HG02943 (cell line): ENCODE measurements at regions not wholly inside any gene's neighbourhood (a gene's known extent, or its start where the extent isn't known, plus 50 kb on each side); places are given as distances from the start of the nearest gene placed in this dataset.

Experiments
- ATAC-seq: cut with Tn5 transposase; IDR thresholded peaks from one replicate; pipeline ENCODE4 v1.9.1; 2021; ENCODE audit warnings: mild to moderate bottlenecking, low read depth, moderate library complexity; ENCODE audit not compliant: unreplicated experiment

DNA sequence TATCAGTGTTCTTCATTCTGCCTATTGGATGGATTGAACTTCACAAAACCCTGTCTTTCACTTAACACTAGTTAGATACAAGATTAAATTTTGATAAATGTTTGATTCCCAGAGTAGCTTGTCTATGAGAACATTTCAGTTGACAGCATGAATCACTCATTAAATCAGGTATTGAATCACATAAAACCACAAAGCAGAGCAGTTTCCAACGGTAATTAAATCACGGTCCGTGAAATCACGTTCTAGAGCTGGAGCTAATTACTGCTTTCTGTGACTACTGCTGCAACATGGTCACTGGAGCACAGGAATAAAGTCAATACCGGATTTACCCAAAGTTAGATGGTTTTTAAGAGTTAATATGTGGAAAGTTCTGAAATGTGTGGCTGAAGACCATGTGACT, 257.8 kb upstream of the PCDH15 start:
- ATAC-seq: no peak

DNA sequence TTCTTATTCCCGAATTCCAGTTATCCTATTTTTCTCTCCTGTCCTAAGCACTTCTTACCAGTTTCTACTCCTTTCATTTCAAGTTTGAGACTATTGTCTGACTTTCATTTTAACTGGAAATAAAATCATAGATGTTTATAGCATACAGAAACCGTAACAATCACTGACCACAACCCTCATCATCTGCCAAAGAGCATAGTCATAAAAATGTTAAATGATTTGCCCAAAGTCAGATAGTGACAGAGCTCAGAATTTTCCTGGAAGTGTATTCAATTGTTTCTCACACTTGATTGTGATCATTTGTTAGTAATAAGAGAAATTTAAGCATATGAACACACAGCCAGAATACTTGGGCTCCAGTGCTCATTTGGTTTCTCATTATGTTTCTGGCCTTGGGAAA, 250.5 kb upstream of the PCDH15 start:
- no peak for ATAC-seq

DNA sequence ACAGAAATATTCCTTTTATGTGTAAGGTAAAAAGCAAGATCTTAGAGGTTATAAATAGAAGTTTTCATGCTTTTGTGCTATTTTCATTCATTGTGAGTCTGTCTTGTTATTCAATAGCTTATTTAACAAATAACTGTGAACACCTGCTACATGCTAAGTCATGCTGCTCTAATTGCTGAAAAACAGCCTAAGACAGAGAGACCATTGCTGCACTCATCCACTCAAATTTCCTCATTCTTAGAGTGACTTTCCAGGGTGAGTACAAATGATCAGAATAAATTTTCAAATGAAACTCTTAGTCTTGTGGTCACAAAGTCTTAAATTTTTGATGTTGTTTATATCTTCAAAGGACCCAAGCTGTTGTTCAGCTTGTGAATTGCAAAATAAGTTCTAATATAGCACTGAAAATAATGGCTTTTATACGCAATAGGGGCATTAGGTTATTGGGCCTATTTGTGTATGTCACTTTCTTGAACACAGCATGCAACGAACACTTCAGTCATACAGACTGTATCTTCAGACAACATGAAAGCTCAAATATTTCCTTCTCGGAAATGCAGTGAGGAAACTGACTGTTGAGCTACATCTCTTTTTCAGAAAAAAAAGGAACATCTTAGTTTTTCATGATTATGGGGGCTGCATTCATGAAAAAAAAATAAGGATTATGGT, 247.9 kb upstream of the PCDH15 start:
- no peak for ATAC-seq

DNA sequence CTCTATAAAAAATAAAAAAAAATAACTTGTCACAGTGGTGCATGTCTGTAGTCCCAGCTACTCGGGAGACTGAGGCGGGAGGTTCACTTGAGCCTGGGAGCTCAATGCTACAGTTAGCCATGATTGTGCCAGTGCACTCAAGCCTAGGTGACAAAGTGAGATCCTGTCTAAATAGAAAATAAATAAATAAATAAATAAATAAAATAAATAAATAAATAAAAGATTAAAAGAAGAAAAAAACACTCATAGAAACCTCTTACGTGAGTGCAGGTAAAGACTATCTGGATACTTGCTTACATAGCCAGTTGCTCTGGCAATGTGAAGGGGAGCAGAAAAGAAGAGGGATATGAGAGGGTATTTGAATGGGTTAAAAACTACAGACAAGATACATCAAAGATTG, 242.5 kb upstream of the PCDH15 start:
- no peak for ATAC-seq

DNA sequence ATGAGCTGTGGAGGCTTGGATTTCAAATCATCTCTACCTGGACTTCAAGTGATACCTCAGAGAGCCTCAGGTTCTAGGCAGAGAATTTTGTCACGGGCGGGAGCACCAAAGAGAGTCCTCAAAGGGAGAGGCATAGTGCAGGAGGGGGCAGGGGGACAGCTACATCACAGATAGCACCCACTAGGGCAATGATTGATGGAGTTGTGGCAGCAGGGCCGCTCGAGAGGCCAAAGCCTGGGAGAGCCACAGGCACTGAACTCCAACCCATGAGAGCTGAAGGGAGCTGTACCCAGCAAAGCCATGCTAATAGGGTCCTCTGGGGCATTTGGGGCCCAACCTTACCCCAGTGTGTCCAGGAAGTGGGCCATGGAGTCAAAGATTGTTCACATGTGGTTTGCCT, 232.0 kb upstream of the PCDH15 start:
- no peak for ATAC-seq

DNA sequence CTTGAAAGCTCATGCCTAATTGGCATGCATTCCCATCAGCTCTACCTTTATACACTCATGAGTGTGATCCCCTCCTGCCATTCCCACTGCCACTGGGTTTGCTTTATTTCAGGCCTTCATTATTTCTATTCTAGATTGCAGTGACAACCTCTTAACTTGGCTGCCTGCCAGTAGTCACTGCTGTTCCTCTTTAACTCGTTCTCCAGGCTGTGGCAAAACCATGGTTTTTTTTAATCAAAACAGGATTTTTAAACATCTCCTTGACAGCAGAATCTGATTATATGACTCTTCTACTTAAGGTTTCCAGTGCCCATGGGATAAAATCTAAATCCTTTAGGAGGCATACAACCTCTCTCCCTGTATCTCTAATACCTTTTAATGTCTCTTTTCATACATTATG, 223.7 kb upstream of the PCDH15 start:
- ATAC-seq: no peak

DNA sequence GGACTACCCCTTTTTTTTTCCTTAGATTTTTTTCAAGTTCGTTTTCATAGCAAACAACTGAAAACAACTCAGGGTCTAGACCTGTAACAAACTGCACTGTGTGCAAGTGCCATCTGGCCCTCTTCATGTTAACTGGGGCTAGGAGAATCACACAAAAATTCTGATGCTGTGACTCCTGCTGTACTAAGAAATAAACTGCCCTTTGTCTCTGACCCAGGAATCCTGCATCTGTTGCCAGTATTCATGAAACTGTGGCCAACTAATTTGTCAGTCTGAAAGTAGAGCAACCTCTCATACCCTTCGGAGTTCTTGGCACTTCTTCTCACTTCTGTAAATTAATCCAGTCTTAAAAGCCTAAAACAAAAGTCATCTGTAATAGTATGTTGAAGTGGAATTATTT, 218.4 kb upstream of the PCDH15 start:
- no peak for ATAC-seq

DNA sequence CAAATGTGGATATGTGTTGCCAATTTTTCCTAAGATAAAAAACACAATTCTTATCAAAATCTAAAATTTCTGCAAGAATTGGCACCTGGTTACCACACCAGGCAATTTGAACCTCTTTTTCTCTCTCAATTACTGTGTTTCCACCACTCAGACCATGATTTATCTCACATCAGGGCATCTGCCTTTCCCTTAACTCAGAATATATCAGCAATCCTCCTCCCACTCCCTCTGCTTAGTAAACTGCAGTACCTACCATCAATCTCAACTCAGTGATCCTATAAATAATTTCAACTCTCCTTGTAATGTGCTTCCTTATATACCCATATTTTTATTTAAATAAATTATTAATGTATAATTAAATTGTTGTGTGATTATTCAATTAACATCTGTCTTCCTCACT, 212.3 kb upstream of the PCDH15 start:
- ATAC-seq: no peak

DNA sequence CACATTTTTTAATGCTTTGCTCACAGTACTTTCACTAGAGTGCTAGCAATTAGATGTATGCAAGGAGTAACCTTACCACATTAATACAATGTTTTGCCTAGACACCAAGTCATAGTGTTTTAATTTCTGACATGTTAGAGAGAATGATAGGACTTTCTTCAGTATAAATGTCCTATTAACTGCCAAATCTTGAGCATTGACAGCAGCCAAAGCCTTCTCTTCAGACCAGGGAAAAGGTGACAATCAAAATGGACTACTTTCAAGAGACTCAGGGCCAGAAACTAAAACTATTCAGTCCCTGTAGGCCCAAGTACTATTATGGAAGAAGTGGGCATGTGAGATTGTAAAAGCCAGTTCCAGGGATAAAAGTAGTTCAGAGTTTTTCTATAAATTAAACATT, 201.4 kb upstream of the PCDH15 start:
- ATAC-seq: no peak

DNA sequence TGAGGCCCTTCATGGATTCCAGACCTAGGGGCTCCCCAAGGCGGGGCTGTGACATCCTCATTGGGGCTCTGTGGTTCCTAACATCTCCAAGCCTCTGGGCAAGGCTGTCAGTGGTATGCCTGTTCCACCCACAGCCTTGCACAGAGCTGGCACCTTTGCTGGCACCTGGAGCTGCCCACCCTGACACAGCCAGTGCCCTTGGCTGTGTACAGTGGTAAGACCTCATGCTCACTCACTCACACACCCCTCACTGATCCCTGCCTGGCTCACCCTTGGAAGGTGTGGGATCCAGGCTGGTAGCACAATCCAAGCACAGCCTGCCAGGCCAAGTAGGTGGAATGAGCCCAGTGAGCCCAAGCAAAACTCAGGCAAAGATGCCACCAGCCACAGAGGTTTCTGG, 200.4 kb upstream of the PCDH15 start:
- no peak for ATAC-seq

DNA sequence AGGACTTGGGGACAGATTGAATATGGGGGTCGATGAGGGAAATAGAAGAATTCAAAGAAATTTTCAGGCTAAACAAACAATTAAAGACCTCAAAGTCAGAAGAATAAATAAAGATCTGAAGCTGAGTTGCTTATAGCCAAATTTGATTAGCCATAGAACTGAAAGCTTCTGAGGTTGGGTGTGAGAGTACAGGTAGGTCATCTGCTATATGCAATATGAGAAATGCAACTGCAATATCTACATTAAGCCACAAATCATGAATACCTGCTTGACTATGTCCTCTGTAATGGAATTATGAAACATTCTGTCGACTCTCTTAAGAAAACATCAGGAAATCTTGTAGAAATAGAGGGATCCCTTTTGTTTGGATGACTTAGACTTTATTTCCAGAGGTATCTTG, 192.1 kb upstream of the PCDH15 start:
- ATAC-seq: no peak

DNA sequence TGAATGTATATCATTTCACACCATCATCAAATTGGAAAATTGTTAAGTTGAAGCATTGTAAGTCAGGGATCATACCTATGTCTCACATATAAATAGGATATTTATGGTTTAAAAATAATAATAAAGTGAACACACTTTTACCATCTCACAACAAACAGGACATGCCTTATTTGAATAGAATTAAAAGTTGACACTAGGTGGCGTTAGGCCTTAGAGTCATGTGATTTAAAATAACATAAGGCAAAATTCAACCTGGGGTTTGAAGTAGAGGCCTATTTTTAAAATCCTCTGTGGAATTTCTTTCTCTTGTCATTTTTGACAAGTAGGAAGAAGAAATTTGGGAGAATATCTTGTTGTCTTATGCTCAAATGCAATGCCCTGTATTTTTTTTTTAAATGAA, 184.7 kb upstream of the PCDH15 start:
- no peak for ATAC-seq

DNA sequence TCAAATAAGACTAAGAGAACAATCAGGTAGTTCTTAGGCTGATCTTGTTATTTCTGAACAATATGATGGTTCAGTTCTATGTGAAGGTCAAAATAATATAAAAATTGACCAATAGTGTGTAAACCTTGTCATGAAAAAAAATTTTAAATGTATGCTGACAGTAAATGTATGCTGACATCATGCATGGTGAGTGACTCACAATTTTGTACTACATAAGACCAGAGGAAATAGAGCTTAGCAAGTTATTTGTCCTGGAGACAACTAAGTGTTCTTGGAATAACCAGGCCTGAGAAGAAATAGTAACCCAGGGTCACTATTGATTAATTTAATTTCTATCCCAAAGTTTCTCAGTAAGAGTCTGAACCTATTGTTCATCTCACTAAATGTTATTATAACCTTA, 182.2 kb upstream of the PCDH15 start:
- ATAC-seq: no peak

DNA sequence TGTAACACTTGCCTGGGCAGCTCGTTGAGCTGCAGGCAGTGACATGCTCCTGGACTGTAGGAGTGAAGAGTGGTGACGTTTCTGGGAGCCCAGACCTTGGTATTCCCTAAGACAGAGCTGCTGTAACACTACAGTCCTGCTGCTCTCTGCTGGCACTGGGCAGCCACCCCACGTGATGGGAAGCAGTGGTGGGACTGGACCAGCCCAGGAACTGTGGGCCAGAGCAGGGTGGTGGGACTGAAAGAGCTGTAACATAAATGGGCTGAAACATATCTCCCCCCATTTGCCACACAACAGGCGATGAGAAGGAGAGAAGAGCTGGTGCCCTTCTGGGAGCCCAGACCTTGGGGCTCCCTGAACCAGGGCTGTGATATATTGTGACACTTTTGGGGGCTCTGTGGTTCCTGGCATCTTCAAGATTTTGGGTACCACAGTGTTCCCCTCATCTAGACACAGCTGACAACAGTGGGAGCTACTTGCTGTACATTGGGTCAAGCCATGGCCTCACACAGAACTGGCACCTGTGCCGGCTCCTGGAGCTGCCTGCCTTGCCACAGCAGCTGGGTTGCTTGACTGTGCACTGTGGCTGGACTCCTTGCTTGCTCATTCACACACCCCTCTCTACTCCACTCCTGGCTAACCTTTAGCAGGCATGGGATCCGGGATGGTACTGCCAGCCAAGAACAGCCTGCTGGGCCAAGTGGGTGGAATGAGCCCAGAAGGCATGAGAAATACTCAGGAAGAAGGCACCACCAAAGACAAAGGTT, 161.3 kb upstream of the PCDH15 start:
- no peak for ATAC-seq

DNA sequence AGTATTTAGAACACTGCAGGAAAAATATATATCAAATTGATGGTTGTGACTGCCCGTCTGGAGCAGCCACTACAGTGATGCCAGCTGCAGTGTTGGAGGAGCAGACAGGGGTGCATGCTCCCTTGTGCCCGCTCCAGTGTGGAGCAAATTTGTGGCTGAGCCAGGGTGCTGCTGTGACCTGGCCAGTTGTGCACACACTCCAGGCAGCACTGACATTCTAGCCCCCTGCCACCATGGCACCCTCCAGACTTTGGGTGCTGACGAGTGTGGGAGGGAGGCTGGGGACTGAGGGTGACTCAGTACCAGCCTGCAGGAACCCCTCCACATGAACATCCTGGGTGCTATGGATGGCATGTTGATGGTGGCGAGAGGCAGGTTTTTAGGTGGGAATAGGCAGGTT, 160.0 kb upstream of the PCDH15 start:
- no peak for ATAC-seq

DNA sequence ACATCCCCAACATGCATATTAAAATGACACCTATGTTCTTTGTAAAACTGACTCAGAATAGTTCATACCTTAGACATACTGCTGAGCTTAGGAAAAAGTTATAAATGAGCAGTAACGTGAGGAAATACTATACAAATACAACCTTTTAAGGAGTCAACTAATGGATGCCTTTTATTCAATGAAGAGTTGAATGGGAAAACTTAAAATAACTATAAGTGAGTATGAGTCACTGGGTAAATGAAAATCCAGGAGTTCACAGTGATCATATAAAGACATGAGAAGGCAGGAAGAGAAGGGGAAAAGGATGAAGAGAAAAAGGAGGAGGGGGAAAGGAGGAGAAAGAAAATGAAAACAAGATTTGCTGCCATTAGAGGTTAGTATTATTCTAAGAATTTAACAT, 157.8 kb upstream of the PCDH15 start:
- ATAC-seq: no peak

DNA sequence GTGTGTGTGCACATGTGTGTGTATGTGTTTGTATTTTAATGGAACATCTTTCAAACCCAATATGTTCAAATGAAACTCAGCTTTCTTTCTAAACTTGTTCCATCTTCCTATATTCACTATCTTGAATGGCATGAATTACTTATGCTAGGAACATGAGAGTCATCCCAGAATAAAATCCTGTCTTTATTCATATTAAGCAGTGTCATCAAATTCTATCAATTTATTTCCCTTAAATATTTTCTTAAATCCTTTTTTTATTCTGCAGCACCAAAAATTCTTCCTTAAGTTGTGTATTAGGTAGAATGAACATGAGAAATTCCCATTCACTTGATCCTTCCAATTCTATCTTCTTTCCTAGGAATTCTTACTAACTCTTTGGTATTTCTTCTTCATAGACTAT, 146.6 kb upstream of the PCDH15 start:
- ATAC-seq: no peak

DNA sequence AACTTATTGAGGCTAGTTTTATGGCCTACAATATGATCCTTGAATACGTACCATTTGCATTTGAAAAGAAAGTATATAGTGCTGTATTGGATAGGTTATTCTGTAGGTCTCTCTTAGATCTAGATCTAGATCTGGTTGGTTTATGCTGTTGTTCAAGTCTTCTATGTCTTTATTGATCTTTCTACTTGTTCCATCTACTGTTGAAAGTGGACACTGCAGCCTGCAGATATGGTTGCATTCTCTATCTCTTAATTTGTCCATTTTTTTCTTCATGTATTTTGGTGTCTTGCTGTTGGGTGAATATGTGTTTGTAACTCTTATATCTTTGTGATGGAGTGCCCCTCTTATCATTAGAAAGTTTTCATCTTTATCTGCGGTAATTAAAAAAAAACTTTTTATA, 139.4 kb upstream of the PCDH15 start:
- ATAC-seq: no peak

DNA sequence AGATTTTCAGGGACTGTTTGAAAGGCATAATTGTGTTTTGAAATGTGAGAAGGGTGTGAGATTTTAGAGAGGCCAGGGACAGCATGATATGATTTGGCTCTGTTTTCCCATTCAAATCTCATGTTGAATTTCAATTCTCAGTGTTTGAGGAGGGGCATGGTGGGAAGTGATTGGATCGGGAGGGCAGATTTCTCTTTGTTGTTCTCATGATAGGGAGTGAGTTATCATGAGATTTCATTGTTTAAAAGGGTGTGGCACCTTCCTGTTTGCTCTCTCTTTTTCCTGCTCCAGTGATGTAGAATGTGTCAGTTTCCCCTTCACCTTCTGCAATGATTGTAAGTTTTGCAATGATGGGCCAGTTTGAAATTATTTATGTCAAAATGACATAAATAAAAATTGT, 113.0 kb upstream of the PCDH15 start:
- ATAC-seq: no peak

DNA sequence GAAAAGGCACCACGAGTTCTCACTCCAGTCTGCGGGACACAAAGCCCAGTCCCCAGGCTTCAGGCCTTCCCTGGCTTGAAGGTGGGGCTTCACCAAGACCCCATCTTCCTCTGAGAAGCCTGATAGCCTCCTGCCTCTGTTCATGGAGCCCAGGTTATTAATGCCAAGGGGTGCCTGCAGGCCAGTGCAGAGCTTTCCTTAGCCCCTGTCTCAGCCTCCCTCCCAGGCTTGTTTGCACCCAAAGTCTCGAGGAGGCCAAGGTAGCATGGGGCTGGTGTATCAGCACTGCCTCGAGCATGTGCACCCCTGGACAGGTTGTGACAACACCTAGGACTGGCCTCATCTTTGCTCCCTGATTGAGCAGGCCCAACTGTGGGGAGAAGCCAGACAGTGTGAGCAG, 108.1 kb upstream of the PCDH15 start:
- no peak for ATAC-seq

DNA sequence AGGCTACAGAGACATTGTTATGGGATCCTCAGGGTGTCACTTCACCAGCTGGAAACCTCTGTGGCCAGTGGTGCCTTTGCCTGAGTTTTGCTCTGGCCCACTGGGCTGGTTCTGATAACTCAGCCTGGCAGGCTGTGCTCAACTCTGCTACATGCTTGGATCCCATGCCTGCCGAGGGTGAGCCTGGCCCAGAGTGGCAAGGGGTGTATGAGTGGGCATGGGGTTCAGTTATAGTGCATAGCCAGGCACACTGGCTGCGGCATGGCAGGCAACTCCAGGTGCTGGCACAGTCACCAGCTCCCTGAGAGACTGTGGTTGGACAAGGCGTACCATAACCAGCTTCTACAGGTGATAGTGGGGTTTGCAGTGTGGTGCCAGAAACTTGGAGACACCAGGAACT, 107.0 kb upstream of the PCDH15 start:
- no peak for ATAC-seq

DNA sequence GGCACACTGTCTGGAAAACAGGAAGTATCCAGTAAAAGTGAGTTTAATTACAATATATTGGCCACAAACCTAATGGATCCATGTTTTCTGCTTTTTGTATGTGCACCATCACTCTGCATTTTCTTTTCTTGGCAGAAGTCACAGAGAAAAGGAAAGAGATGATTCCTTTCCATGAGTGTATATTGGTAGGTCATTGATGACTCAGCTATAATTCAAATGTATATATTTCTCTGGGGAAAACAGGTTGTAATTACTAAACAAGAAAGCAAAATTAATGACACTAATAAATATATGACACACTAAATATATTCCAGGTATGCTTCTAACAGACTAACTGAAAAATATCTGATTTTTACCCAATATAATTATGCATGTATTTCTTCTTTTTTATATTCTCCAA, 105.9 kb upstream of the PCDH15 start:
- ATAC-seq: no peak
